Stimulated activated CD8-positive, alpha-beta memory T cell treated with anti-CD3 and anti-CD28 coated beads, Interleukin-7, amount 100 ng/mL, for 4 hours (primary cell): ENCODE measurements at regions not wholly inside any gene's neighbourhood (a gene's known extent, or its start where the extent isn't known, plus 50 kb on each side); places are given as distances from the start of the nearest gene placed in this dataset.
"Not testable (repeated sequence)": the region's sequence is repeated elsewhere in the genome, so short reads cannot be mapped to it uniquely, and the experiment has no call there.

Experiments
- DNase-seq, 2 donors: peaks; one replicate each; pipeline ENCODE4 v3.0.0-alpha.2; 2020; ENCODE audit warnings: low read depth in 2 of 2

- no peak for DNase-seq
Measured at GRCh38 chr11:116049383-116049782, 545.2 kb upstream of the CADM1 start.

- no peak for DNase-seq
Measured at GRCh38 chr11:116046127-116046526, 541.9 kb upstream of the CADM1 start.

DNA sequence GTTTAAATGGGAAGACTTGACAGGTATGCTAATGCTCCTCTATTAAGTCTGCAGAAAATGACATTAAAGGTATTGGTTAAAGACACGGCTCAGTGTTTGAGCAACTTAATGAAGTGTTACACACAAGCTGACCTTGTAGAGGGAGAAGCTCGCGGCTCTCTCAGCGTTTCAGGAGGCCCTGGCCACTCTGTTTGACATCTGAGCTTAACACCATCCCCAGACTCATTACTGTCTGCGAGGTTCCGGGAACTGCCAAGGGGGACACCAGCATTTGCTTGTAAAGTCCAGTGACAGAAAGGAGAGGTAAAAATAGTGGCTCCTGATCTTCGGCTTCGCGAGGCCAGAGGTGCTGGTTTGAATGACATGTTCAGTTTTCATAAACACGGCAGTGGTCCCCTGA is 540.7 kb upstream of the CADM1 start:
- no peak for DNase-seq

GRCh38 chr11:116044520-116044919 is 540.3 kb upstream of the CADM1 start:
- DNase-seq = no peak

GRCh38 chr11:116043857-116044256 is 539.6 kb upstream of the CADM1 start:
- DNase-seq = no peak

DNA sequence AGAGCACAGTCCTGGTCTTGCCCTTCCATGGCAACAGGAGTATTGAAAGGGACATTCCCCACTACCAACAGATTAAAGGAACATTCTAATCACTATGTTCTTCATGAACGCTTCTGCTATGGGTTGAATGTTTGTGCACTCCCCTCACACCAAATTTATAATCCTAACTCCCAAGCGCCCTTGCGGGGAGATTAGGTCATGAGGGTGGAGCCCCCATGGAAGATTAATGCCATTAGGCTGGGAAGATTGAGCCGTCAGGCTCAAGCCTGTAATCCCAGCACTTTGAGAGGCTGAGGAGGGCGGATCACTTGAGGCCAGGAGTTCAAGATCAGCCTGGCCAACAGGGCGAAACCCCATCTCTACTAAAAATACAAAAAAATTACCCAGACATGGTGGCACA is 538.8 kb upstream of the CADM1 start:
- DNase-seq = not testable (repeated sequence)

DNA sequence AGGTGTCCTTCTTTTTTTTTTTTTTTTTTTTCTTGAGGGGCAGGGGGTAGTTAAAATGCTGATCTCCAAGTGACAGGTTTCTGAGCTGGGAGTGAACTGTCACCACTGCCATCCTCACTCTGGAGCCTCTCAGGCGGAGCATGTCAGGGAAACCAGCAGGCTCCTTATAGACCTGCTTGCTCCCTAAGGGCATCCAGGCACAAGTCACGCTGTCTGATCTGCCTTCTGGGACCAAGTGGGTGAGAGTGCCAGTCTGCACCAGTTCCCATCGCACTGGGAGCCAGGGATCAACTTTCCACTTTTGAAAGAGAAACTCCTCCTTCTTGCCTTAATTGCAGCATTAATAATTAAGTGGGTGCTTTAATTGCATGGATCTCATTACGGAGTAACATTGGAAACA is 537.9 kb upstream of the CADM1 start:
- DNase-seq = no peak

DNA sequence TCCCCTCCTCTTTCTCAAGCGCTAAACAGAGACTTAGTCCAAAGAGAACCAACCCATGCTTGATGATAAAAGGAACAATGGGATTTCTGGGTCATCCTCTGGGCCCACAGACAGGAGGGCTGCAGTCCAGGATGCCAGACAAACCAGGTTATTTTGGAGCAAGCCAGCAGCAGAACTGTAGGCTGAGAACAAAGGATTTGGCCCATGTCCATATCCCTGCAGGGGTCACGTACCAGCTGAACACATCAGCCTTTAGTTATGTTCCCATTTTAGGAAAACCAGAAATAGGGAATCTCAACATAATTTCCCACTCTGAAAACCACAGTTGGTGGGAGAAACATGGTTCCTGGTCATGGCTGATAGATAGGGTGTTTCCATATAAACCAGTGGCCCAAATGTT is 533.6 kb upstream of the CADM1 start:
- DNase-seq = no peak

GRCh38 chr11:116035977-116036376 is 531.8 kb upstream of the CADM1 start:
- no peak for DNase-seq

DNA sequence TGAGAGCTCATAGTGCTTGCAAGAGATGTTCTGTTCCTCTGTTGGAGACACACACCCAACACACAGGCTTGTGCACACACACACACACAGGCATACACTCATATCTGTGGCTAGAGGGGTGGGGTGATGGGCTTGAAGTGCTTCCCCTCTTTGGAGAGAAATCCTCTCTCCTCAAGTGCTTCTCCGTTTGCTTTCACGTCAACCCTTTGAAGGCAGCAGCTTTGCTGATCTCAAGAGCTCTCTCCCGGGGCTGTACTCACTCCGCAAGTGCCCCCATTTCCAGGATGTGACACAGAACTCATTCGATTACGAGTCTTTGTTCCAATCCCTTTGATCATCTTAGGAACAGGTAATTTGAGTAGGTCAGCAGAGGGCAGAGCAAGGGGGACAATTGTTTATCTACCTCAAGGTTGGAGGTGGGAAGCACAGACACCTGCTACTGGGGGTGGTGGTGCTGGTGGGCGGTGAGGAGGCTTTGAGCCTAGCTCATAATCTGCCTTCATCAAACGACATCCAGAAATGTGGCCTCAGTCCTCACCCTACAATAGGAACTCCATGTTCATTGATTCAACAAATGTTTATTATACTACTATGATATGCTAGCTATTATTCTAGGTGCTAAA is 529.8 kb upstream of the CADM1 start:
- DNase-seq = no peak

- DNase-seq = no peak
Measured at GRCh38 chr11:116030697-116031331, 526.6 kb upstream of the CADM1 start.

GRCh38 chr11:116028506-116028905 is 524.3 kb upstream of the CADM1 start:
- not testable (repeated sequence) for DNase-seq

GRCh38 chr11:115999437-115999836 is 495.2 kb upstream of the CADM1 start:
- DNase-seq = no peak

GRCh38 chr11:115996808-115997188 is 492.6 kb upstream of the CADM1 start:
- DNase-seq = no peak

- DNase-seq = no peak
Measured at GRCh38 chr11:115996125-115996807, 492.1 kb upstream of the CADM1 start.

DNA sequence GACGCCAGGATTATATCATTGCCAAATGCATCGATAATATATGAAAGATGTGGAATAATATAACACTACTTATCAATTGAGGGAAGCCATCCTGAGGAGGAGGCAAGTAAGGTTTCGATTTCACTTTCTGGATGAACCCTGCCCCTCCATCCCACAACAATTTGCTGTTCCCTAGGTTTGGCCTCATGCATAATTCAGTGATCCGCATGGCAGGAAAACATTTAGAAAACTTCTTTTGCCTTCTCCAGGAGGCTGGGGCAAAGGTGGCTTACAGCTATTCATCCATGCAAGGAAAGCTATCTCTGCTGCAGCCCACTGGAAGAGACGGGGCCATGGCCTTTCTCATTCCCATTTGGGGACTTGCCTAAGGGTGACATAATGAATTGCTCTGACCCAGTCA is 489.4 kb upstream of the CADM1 start:
- DNase-seq = no peak

GRCh38 chr11:115990004-115990447 is 485.8 kb upstream of the CADM1 start:
- DNase-seq = no peak

DNA sequence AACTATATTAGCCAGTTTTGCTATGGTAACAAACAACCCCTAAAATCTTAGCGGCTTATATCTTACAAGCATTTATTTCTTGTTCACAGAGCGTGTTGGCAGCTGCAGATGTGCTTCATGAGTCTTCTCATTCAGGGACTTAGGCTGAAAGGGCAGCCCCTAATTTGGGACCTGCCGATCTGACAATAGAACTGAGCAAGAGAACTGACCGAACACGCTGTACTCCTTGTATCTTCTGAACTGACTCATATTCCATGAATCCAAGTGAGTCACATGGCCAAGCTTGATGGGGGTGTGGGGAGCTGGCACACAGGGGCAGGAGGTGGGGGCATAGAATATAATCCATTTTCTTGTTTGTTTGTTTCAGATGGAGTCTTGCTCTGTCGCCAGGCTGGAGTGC is 481.7 kb upstream of the CADM1 start:
- no peak for DNase-seq

DNA sequence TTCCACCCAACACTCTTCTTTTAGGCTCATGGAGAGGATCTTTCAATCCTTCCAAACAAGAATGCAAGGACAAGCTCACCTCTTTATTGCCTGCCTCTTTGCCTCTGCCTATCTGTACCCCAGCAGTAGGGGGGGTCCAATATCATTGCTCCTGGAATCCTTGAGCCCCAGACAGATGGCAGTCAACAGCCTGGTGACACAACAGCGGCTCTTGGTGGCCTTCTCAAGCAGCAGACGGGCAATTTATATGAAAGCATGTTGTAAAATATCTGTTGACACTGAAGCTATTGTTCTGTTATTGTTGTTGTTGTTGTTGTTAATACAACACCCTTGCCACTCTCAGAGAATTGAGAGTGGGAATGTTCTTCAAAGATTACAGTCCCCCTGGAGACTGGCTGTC is 480.0 kb upstream of the CADM1 start:
- DNase-seq = no peak

DNA sequence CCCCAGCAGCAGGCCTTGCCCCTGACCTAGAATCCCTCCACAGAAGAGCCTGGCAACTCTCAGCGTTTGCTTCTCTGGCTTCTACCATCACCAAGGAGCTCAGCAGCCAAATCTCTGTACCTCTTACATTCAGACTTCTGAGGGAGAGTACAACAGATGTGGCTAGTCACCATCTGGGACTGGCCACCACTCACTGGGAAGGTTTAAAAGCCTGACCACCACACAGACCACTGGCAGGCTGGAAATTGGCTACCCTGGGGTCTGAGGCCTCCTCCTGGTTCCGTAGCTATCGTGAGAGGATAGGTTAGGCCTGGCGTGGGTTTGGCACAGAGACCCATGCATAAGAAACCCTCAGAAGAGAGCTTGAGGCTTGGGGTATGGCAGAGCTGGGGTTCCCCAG is 478.5 kb upstream of the CADM1 start:
- no peak for DNase-seq

- no peak for DNase-seq
Measured at GRCh38 chr11:115981814-115982471, 477.7 kb upstream of the CADM1 start.

DNA sequence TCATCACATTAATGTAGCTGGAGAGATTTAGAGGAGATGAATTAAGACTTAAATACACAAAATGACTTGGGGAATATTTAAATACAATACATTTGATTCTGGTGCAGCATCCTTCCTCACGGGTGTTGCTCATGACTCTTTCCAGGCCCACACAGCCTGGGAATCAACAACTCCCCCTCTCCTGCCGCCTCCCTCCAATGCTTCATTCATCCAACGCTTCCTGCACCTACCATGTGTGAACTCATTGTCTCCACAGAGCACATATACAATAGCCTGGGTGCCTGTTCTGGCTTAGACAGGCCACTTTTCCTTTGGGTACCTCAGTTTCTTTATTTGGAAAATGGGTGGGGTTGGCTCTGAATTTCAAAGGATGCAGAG is 476.9 kb upstream of the CADM1 start:
- DNase-seq = no peak
